Osteocyte (in vitro differentiated cells): ENCODE measurements at regions not wholly inside any gene's neighbourhood (a gene's known extent, or its start where the extent isn't known, plus 50 kb on each side); places are given as distances from the start of the nearest gene placed in this dataset.

Experiments used
- DNase-seq: peaks from one replicate; pipeline ENCODE4 v3.0.0; 2021; ENCODE audit warnings: mixed read lengths; ENCODE audit not compliant: unreplicated experiment; ENCODE audit errors: extremely low spot score
- H3K27ac Mint-ChIP-seq: one replicate; pipeline ENCODE4 v1.8.0; 2021; ENCODE audit warnings: mild to moderate bottlenecking, mixed read lengths; ENCODE audit not compliant: unreplicated experiment
- H3K27me3 Mint-ChIP-seq: one replicate; pipeline ENCODE4 v1.8.0; 2021; ENCODE audit warnings: mixed read lengths; ENCODE audit not compliant: unreplicated experiment
- H3K36me3 Mint-ChIP-seq: one replicate; pipeline ENCODE4 v1.8.0; 2021; ENCODE audit warnings: mixed read lengths; ENCODE audit not compliant: unreplicated experiment
- H3K4me1 Mint-ChIP-seq: one replicate; pipeline ENCODE4 v1.8.0; 2021; ENCODE audit warnings: mixed read lengths; ENCODE audit not compliant: unreplicated experiment
- H3K4me3 Mint-ChIP-seq: one replicate; pipeline ENCODE4 v1.8.0; 2021; ENCODE audit warnings: mild to moderate bottlenecking, moderate library complexity, mixed read lengths; ENCODE audit not compliant: unreplicated experiment
- H3K9me3 Mint-ChIP-seq: one replicate; pipeline ENCODE4 v1.8.0; 2021; ENCODE audit warnings: mixed read lengths; ENCODE audit not compliant: unreplicated experiment
- CTCF ChIP-seq: fragments of 200-600 bp; sonication (generic); IDR thresholded peaks from 2 replicates; pipeline ENCODE4 v1.5.0; 2021; ENCODE audit warnings: antibody characterized with exemption, mild to moderate bottlenecking, moderate library complexity

DNA sequence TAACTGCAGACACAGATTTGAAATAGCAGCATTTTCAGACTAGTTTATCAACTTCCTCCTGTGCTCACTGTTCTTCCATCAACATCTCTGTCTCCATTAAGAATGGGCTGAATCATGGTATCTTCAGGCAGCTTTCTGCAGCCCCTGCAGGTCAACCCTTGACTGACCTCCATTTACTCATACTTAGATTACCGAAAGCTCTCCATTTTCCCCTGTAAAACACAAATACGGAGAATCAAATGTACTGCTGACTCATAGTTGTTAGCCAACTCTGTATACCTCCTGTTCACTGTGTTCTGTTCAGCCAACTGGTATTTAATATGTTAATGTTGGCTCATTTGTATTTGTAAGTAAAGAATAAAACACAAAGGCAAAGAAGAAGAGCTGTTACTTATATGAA, 364.0 kb downstream of the CASP12 start:
- H3K27ac Mint-ChIP-seq: no peak overlapping the region
- no peak for TF ChIP-seq CTCF
- H3K27me3 Mint-ChIP-seq: no peaks in the 10 kb centered on the region
- no peak for DNase-seq
- no peaks in the 10 kb centered on the region for H3K36me3 Mint-ChIP-seq
- no peaks in the 10 kb centered on the region for H3K9me3 Mint-ChIP-seq
- H3K4me3 Mint-ChIP-seq: no peak overlapping the region
- peaks cover 2% of the 10 kb centered on the region for H3K4me1 Mint-ChIP-seq

DNA sequence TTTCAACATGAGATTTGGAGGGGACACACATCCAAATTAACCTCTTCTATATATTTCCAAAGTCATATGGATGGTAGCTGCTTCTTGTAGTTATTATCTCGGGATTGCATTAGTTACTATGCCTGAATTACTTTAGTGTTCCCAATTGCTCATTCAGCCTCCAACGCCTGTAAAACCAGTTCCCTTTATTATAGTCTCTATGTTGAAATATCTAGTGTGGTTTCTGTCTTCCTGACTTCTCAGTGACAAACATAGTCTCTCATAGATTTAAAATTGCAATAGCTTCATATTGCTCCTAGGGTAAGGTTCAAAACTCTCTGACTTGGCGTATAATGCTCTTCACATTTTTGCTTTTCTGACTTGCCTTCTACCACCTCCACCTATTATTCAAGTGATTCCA, 366.4 kb downstream of the CASP12 start:
- Mint-ChIP-seq H3K4me1 (peaks cover 2% of the 10 kb centered on the region), H3K27me3 (no peaks in the 10 kb centered on the region), H3K4me3 (no peak overlapping the region), H3K9me3 (no peaks in the 10 kb centered on the region), H3K27ac (no peak overlapping the region), H3K36me3 (no peaks in the 10 kb centered on the region)
- no peak for TF ChIP-seq CTCF
- no peak for DNase-seq

GRCh38 chr11:104531075-104531474, 367.1 kb upstream of the PDGFD start:
- peaks cover 2% of the 10 kb centered on the region for H3K4me1 Mint-ChIP-seq
- H3K27ac Mint-ChIP-seq: no peak overlapping the region
- H3K4me3 Mint-ChIP-seq: no peak overlapping the region
- no peaks in the 10 kb centered on the region for H3K27me3 Mint-ChIP-seq
- H3K9me3 Mint-ChIP-seq: no peaks in the 10 kb centered on the region
- H3K36me3 Mint-ChIP-seq: no peaks in the 10 kb centered on the region
- DNase-seq: no peak
- TF ChIP-seq CTCF: no peak

DNA sequence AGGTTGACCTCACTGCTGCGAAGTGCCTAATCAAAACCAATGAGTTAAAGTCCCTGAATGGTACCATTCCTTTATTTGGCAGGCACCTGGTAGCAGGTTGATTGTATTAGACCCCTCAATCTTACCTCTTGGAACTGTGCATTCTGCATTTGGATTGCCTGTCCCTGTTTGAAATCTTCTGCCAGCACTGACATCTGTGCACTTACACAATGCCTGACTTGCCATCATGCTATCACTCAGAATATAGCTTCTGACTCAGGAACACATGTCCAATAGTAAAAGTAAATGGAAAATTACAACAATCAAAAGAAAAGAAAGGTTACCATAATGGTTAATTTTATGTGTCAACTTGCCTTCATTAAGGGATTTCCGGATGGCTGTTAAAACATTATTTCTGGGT, 366.0 kb upstream of the PDGFD start:
- H3K27ac Mint-ChIP-seq: no peak overlapping the region
- TF ChIP-seq CTCF: no peak
- H3K27me3 Mint-ChIP-seq: no peaks in the 10 kb centered on the region
- no peaks in the 10 kb centered on the region for H3K9me3 Mint-ChIP-seq
- H3K4me1 Mint-ChIP-seq: peaks cover 2% of the 10 kb centered on the region
- no peak overlapping the region for H3K4me3 Mint-ChIP-seq
- H3K36me3 Mint-ChIP-seq: no peaks in the 10 kb centered on the region
- DNase-seq: no peak

- no peak for DNase-seq
- TF ChIP-seq CTCF: no peak
- Mint-ChIP-seq H3K27me3 (no peaks in the 10 kb centered on the region), H3K9me3 (no peaks in the 10 kb centered on the region), H3K4me1 (peaks cover under 1% of the 10 kb centered on the region), H3K4me3 (no peak overlapping the region), H3K36me3 (no peaks in the 10 kb centered on the region), H3K27ac (no peak overlapping the region)
Measured at GRCh38 chr11:104529213-104529612, 365.3 kb upstream of the PDGFD start.
